ENCODE measurements at regions not wholly inside any gene's neighbourhood (a gene's known extent, or its start where the extent isn't known, plus 50 kb on each side); places are given as distances from the start of the nearest gene placed in this dataset.

- POLR2A ChIA-PET = no interaction called here
- CTCF ChIA-PET = no interaction called here
- H3K36me3 Mint-ChIP-seq (ENCODE audit: low read depth) = no peaks in the 10 kb centered on the region
- no peaks in the 10 kb centered on the region for H3K27me3 Mint-ChIP-seq
- no peak for DNase-seq
- no peaks in the 10 kb centered on the region for H3K4me1 Mint-ChIP-seq
- H3K9me3 Mint-ChIP-seq = no peaks in the 10 kb centered on the region
- no peak overlapping the region for H3K4me3 Mint-ChIP-seq
- H3K27ac Mint-ChIP-seq = no peak overlapping the region
Measured at GRCh38 chr6:113423956-113424355, 433.2 kb upstream of the MARCKS start.

GRCh38 chr6:113425977-113426660, 431.0 kb upstream of the MARCKS start:
- Mint-ChIP-seq H3K36me3 (ENCODE audit: low read depth) (no peaks in the 10 kb centered on the region), H3K4me1 (no peaks in the 10 kb centered on the region), H3K27ac (no peak overlapping the region), H3K4me3 (no peak overlapping the region), H3K27me3 (no peaks in the 10 kb centered on the region), H3K9me3 (no peaks in the 10 kb centered on the region)
- no peak for DNase-seq
- CTCF ChIA-PET = no interaction called here
- POLR2A ChIA-PET = no interaction called here

DNA sequence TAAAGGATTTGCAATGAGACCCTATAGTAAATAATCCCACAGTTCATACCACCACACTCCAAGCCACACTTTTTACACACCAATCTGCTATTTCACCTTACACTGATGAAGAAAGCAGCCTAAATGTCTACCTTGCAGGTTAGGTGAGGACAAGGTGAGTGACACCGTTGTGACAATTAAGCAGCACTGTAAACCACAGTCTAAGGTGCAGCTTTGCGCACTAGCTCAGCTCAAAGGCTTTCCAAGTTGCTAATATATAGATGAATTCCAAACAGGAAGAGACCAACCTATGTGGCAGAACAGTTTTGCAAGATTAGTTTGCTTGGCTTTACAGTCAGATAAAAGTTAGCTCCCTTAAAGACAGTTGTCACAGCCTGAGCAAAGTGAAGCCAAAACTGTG, 429.5 kb upstream of the MARCKS start:
- DNase-seq = no peak
- no peaks in the 10 kb centered on the region for H3K4me1 Mint-ChIP-seq
- H3K27me3 Mint-ChIP-seq = no peaks in the 10 kb centered on the region
- no peaks in the 10 kb centered on the region for H3K36me3 Mint-ChIP-seq (ENCODE audit: low read depth)
- H3K9me3 Mint-ChIP-seq = no peaks in the 10 kb centered on the region
- no peak overlapping the region for H3K4me3 Mint-ChIP-seq
- H3K27ac Mint-ChIP-seq = no peak overlapping the region
- POLR2A ChIA-PET = no interaction called here
- CTCF ChIA-PET = no interaction called here

- no peak overlapping the region for H3K27ac Mint-ChIP-seq
- H3K4me1 Mint-ChIP-seq = no peaks in the 10 kb centered on the region
- H3K36me3 Mint-ChIP-seq (ENCODE audit: low read depth) = no peaks in the 10 kb centered on the region
- H3K9me3 Mint-ChIP-seq = no peaks in the 10 kb centered on the region
- POLR2A ChIA-PET = no interaction called here
- H3K27me3 Mint-ChIP-seq = no peaks in the 10 kb centered on the region
- H3K4me3 Mint-ChIP-seq = no peak overlapping the region
- DNase-seq = no peak
- CTCF ChIA-PET = no interaction called here
Measured at GRCh38 chr6:113428702-113429101, 428.4 kb upstream of the MARCKS start.

GRCh38 chr6:113432521-113433334, 424.4 kb upstream of the MARCKS start:
- Mint-ChIP-seq H3K27me3 (no peaks in the 10 kb centered on the region), H3K27ac (no peak overlapping the region), H3K36me3 (ENCODE audit: low read depth) (no peaks in the 10 kb centered on the region), H3K4me1 (no peaks in the 10 kb centered on the region), H3K4me3 (no peak overlapping the region), H3K9me3 (no peaks in the 10 kb centered on the region)
- POLR2A ChIA-PET = no interaction called here
- no peak for DNase-seq
- CTCF ChIA-PET = no interaction called here

GRCh38 chr6:113433335-113433991, 423.7 kb upstream of the MARCKS start:
- Mint-ChIP-seq H3K9me3 (no peaks in the 10 kb centered on the region), H3K4me1 (no peaks in the 10 kb centered on the region), H3K27ac (no peak overlapping the region), H3K4me3 (no peak overlapping the region), H3K36me3 (ENCODE audit: low read depth) (no peaks in the 10 kb centered on the region), H3K27me3 (no peaks in the 10 kb centered on the region)
- no peak for DNase-seq
- ChIA-PET CTCF (no interaction called here), POLR2A (no interaction called here)

- Mint-ChIP-seq H3K27me3 (no peaks in the 10 kb centered on the region), H3K4me1 (no peaks in the 10 kb centered on the region), H3K27ac (no peak overlapping the region), H3K9me3 (no peaks in the 10 kb centered on the region), H3K4me3 (no peak overlapping the region), H3K36me3 (ENCODE audit: low read depth) (no peaks in the 10 kb centered on the region)
- ChIA-PET POLR2A (no interaction called here), CTCF (no interaction called here)
- no peak for DNase-seq
Measured at GRCh38 chr6:113434641-113435040, 422.5 kb upstream of the MARCKS start.

- Mint-ChIP-seq H3K36me3 (ENCODE audit: low read depth) (no peaks in the 10 kb centered on the region), H3K27ac (no peak overlapping the region), H3K27me3 (no peaks in the 10 kb centered on the region), H3K4me1 (no peaks in the 10 kb centered on the region), H3K9me3 (no peaks in the 10 kb centered on the region), H3K4me3 (no peak overlapping the region)
- ChIA-PET CTCF (no interaction called here), POLR2A (no interaction called here)
- no peak for DNase-seq
Measured at GRCh38 chr6:113437566-113437965, 419.6 kb upstream of the MARCKS start.

DNA sequence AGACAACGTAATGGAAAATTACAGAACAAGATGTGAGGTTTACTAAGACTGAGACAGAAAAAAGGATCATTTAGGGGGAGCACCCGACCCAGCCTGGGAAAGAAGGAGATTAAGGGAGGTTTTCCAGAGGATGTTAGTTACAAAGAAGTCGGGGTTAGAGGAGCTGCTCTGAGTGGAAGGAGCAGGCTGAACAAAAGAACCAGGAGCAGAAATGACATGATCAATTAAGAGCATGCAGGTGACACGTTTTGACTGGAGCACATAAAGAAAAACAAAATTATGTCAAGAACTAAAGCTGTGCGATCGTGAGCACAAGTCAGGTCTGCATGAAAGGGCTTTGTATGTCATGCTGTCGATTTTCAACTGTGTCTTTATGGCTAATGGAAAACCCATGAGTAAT, 417.3 kb upstream of the MARCKS start:
- no peak overlapping the region for H3K4me3 Mint-ChIP-seq
- DNase-seq = no peak
- no peaks in the 10 kb centered on the region for H3K27me3 Mint-ChIP-seq
- no peaks in the 10 kb centered on the region for H3K36me3 Mint-ChIP-seq (ENCODE audit: low read depth)
- H3K27ac Mint-ChIP-seq = no peak overlapping the region
- POLR2A ChIA-PET = no interaction called here
- no peaks in the 10 kb centered on the region for H3K4me1 Mint-ChIP-seq
- no peaks in the 10 kb centered on the region for H3K9me3 Mint-ChIP-seq
- CTCF ChIA-PET = no interaction called here

GRCh38 chr6:113442040-113442439, 415.1 kb upstream of the MARCKS start:
- POLR2A ChIA-PET = no interaction called here
- DNase-seq = no peak
- no peak overlapping the region for H3K4me3 Mint-ChIP-seq
- H3K27ac Mint-ChIP-seq = no peak overlapping the region
- CTCF ChIA-PET = no interaction called here
- H3K9me3 Mint-ChIP-seq = peaks cover 2% of the 10 kb centered on the region
- no peaks in the 10 kb centered on the region for H3K4me1 Mint-ChIP-seq
- H3K27me3 Mint-ChIP-seq = no peaks in the 10 kb centered on the region
- no peaks in the 10 kb centered on the region for H3K36me3 Mint-ChIP-seq (ENCODE audit: low read depth)

DNA sequence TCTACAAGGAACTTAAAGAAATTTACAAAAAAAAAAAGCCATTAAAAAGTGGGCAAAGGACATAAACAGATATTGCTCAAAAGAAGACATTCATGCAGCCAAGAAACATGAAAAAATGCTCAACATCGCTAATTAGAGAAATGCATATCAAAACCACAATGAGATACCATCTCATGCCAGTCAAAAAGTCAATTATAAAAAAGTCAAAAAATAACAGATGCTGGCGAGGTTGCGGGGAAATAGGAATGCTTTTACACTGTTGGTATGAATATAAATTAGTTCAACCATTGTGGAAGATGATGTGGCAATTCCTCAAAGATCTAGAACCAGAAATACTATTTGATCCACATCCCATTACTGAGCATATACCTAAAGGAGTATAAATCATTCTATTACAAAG, 411.9 kb upstream of the MARCKS start:
- no peaks in the 10 kb centered on the region for H3K4me1 Mint-ChIP-seq
- H3K9me3 Mint-ChIP-seq = peaks cover 2% of the 10 kb centered on the region
- H3K27me3 Mint-ChIP-seq = no peaks in the 10 kb centered on the region
- POLR2A ChIA-PET = no interaction called here
- CTCF ChIA-PET = no interaction called here
- DNase-seq = no peak
- H3K36me3 Mint-ChIP-seq (ENCODE audit: low read depth) = no peaks in the 10 kb centered on the region
- H3K4me3 Mint-ChIP-seq = no peak overlapping the region
- H3K27ac Mint-ChIP-seq = no peak overlapping the region

- ChIA-PET POLR2A (no interaction called here), CTCF (interaction anchor here (0.6 kb wide), 1 partner anchor 867 kb away, joined by 3 read pairs; no protein-coding TSS in a partner anchor)
- no peak for DNase-seq
- Mint-ChIP-seq H3K27ac (no peak overlapping the region), H3K36me3 (ENCODE audit: low read depth) (no peaks in the 10 kb centered on the region), H3K4me3 (no peak overlapping the region), H3K27me3 (no peaks in the 10 kb centered on the region), H3K9me3 (peaks cover 2% of the 10 kb centered on the region), H3K4me1 (no peaks in the 10 kb centered on the region)
Measured at GRCh38 chr6:113447088-113447831, 409.9 kb upstream of the MARCKS start.

DNA sequence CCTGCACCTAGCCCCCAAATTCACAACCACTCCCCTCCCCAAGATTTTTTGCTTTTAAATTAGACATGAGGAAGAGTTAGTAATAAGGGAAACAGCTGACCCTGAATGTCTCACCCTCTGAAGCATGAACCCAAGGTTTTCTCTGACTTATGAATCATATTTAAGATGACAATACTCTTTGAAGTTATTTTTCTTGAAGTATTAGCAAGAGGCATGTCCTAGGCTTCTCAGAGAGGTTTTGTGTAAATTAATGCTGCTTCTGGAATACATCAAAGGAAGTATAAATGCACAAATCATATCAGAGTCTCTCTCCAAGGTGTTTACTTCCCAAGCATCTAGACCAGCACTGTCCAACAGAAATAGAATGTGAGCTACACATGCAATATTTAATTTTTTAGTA, 408.1 kb upstream of the MARCKS start:
- Mint-ChIP-seq H3K4me3 (no peak overlapping the region), H3K4me1 (no peaks in the 10 kb centered on the region), H3K27me3 (no peaks in the 10 kb centered on the region), H3K27ac (no peak overlapping the region), H3K36me3 (ENCODE audit: low read depth) (no peaks in the 10 kb centered on the region), H3K9me3 (peaks cover 2% of the 10 kb centered on the region)
- DNase-seq = no peak
- CTCF ChIA-PET = no interaction called here
- POLR2A ChIA-PET = no interaction called here

Data from activated CD4-positive, alpha-beta memory T cell treated with anti-CD3 and anti-CD28 coated beads, Interleukin-2, amount 10 ng/mL, durations not matched to agents 7 days and 5 days (primary cell).